BE2C (cell line): ENCODE measurements at regions not wholly inside any gene's neighbourhood (a gene's known extent, or its start where the extent isn't known, plus 50 kb on each side); places are given as distances from the start of the nearest gene placed in this dataset.

ENCODE experiments used
- DNase-seq: peaks from one replicate; pipeline ENCODE4 v3.0.0-alpha.2; 2020
- H3K27me3 ChIP-seq: fragments of 250-450 bp; sonication (Bioruptor Pico); 2 replicates; pipeline ENCODE4 v1.5.1; 2020; ENCODE audit warnings: mild to moderate bottlenecking
- H3K36me3 ChIP-seq: fragments of 250-450 bp; sonication (Bioruptor Pico); 2 replicates; pipeline ENCODE4 v1.5.1; 2020; ENCODE audit warnings: mild to moderate bottlenecking
- H3K4me1 ChIP-seq: fragments of 250-450 bp; sonication (Bioruptor Pico); 2 replicates; pipeline ENCODE4 v1.5.1; 2020
- H3K4me3 ChIP-seq: 2 replicates; pipeline ENCODE4 v1.5.1; 2011; ENCODE audit warnings: low read depth, low read length
- H3K9me3 ChIP-seq: fragments of 250-450 bp; sonication (Bioruptor Pico); 2 replicates; pipeline ENCODE4 v1.5.1; 2020
- TF ChIP-seq, protein P1 (sequence below): IDR thresholded peaks from 2 replicates; pipeline ENCODE4 v1.5.1; 2012; ENCODE audit warnings: mild to moderate bottlenecking, low read depth, low read length

DNA sequence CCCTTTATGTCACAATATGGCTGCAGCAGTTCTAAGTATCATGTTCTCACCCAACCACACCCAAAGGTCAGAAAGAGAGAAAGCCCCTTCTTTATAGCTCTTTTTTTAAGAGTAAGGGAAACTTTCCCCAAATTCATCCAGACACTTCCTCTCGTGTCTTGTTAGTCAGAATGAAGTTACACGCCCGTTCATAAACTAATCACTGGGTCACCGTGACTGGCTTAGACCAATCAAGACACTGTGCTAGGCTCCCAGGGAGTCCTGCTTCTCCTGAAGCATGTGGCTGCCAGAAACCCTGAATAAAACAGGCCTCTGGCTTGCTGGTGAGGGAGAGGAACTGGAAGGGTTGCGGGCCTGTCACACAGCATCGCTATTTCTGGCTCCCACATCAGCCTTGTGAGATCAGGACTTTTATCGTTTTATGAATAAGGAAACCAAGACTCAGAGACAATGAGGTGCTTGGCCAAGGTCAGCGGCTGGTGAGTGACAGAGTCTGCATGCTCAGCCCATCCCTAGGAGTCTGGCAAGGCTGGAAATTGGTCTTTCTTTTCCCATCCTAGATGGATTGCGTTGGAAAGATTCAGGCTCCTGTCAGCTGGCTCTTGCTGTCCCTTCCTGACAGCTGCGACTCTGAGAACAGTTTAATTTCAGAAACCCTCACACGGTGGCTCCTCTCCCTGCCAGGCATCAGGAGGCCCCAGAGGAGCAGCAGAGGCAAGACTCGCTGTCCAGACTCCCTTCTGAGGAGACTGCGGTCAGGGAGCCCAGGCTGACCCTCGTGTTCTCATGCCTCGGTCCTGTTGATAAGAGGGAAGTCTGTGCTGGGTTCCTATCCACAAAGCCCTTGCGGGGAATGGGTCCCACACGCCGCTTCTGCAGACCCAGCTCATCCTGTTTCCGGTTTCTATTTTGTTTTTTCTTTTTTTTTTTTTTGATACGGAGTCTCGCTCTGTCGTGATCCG, 104.5 kb upstream of the TAF1B start:
- peak overlapping the region; percentile 53 for H3K4me3 ChIP-seq
- H3K4me1 ChIP-seq = peaks cover 7% of the 10 kb centered on the region
- TF ChIP-seq, protein P1, sequence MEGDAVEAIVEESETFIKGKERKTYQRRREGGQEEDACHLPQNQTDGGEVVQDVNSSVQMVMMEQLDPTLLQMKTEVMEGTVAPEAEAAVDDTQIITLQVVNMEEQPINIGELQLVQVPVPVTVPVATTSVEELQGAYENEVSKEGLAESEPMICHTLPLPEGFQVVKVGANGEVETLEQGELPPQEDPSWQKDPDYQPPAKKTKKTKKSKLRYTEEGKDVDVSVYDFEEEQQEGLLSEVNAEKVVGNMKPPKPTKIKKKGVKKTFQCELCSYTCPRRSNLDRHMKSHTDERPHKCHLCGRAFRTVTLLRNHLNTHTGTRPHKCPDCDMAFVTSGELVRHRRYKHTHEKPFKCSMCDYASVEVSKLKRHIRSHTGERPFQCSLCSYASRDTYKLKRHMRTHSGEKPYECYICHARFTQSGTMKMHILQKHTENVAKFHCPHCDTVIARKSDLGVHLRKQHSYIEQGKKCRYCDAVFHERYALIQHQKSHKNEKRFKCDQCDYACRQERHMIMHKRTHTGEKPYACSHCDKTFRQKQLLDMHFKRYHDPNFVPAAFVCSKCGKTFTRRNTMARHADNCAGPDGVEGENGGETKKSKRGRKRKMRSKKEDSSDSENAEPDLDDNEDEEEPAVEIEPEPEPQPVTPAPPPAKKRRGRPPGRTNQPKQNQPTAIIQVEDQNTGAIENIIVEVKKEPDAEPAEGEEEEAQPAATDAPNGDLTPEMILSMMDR = no peak
- H3K9me3 ChIP-seq = no peaks in the 10 kb centered on the region
- no peak for DNase-seq
- H3K36me3 ChIP-seq = no peaks in the 10 kb centered on the region
- no peaks in the 10 kb centered on the region for H3K27me3 ChIP-seq

GRCh38 chr2:9739531-9739964, 103.7 kb upstream of the TAF1B start:
- DNase-seq = peak; percentile 79
- peak overlapping the region; percentile 53 for H3K4me3 ChIP-seq

DNA sequence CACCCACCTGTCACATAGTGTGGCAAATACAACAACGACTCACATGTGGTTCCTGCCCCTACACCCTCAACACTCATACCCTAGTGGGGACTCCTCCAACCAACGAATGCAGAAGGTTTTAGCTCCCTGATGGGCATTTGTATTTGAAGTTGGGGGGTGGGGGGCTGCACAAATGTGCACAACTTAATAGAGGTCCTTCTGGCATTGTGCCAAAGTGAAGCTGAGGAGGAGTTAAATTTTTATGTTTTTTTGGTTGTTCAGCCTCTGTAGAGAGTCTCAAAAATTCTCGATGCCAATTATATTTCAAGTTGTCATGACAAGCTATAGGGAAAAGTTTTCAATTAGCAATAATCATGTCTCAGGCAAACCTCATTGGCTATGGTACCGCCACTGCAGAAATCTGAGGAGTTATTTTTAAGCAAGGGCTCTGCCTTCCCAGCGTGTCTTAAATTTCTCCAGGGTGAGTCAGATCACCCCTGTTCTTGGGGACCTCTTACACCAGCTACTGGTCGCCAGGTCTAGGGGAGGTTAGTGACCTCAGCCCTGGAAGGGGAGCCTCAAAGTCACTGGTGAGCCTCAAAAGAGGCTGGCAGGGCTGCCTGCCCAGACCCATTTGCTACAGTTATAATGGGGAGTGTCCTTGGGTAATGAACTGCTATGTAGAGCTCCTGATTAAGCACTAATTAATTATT, 102.7 kb upstream of the TAF1B start:
- no peak for DNase-seq
- TF ChIP-seq, protein P1 = no peak
- Histone ChIP-seq H3K27me3 (no peaks in the 10 kb centered on the region), H3K4me3 (no peak overlapping the region), H3K36me3 (no peaks in the 10 kb centered on the region), H3K9me3 (no peaks in the 10 kb centered on the region), H3K4me1 (peaks cover 11% of the 10 kb centered on the region)

More at GRCh38 chr2:9739531-9739964, 103.7 kb upstream of the TAF1B start:
- TF ChIP-seq, protein P1 = no peak
- no peaks in the 10 kb centered on the region for H3K36me3 ChIP-seq
- H3K27me3 ChIP-seq = no peaks in the 10 kb centered on the region
- H3K9me3 ChIP-seq = no peaks in the 10 kb centered on the region
- H3K4me1 ChIP-seq = peaks cover 11% of the 10 kb centered on the region

DNA sequence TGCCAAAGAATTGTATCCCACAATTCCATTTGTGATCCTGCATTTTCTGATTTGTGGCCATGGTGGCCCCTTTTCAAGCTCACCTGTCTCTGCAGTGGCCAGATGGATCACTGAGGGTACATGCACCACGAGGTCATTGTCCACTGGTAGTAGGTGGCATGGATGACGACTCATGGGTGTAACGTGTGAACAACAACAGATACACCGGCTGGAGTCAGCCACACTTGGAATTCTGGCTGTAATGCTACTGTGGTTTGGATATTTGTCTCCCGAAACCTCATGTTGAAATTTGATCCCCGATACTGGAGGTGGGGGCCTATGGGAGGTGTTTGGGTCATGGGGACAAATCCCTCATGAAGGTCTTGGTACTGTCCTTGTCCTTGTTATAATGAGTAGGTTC, 102.2 kb upstream of the TAF1B start:
- TF ChIP-seq, protein P1 = no peak
- H3K36me3 ChIP-seq = no peaks in the 10 kb centered on the region
- H3K4me3 ChIP-seq = no peak overlapping the region
- no peaks in the 10 kb centered on the region for H3K9me3 ChIP-seq
- H3K4me1 ChIP-seq = peaks cover 11% of the 10 kb centered on the region
- H3K27me3 ChIP-seq = no peaks in the 10 kb centered on the region
- DNase-seq = no peak

DNA sequence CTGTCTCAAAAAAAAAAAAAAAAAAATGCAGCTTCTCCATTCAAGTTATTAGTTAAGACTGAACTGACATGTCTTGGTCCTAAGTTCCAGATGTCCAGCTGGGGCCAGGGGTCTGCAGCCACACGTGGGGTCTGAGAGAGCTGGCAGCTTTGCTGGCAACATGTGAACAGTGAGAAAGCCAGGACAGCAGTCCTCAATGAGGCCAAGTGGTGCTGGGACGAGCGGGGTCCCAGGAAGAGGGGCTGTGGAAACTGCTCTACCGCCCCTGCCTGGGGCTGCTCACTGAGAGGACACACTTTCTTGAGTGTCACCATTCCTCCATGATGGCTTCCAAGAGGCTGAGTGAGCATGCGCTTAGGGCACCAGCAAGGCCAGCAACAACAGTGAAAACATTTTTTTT, 100.7 kb upstream of the TAF1B start:
- Histone ChIP-seq H3K9me3 (no peaks in the 10 kb centered on the region), H3K4me1 (peaks cover 11% of the 10 kb centered on the region), H3K4me3 (no peak overlapping the region), H3K36me3 (no peaks in the 10 kb centered on the region), H3K27me3 (no peaks in the 10 kb centered on the region)
- TF ChIP-seq, protein P1 = no peak
- DNase-seq = no peak
